BE2C (cell line): ENCODE measurements at regions not wholly inside any gene's neighbourhood (a gene's known extent, or its start where the extent isn't known, plus 50 kb on each side); places are given as distances from the start of the nearest gene placed in this dataset.

Source experiments
- DNase-seq: peaks from one replicate; pipeline ENCODE4 v3.0.0-alpha.2; 2020
- H3K27me3 ChIP-seq: fragments of 250-450 bp; sonication (Bioruptor Pico); 2 replicates; pipeline ENCODE4 v1.5.1; 2020; ENCODE audit warnings: mild to moderate bottlenecking
- H3K36me3 ChIP-seq: fragments of 250-450 bp; sonication (Bioruptor Pico); 2 replicates; pipeline ENCODE4 v1.5.1; 2020; ENCODE audit warnings: mild to moderate bottlenecking
- H3K4me1 ChIP-seq: fragments of 250-450 bp; sonication (Bioruptor Pico); 2 replicates; pipeline ENCODE4 v1.5.1; 2020
- H3K4me3 ChIP-seq: 2 replicates; pipeline ENCODE4 v1.5.1; 2011; ENCODE audit warnings: low read depth, low read length
- H3K9me3 ChIP-seq: fragments of 250-450 bp; sonication (Bioruptor Pico); 2 replicates; pipeline ENCODE4 v1.5.1; 2020
- CTCF ChIP-seq: IDR thresholded peaks from 2 replicates; pipeline ENCODE4 v1.5.1; 2012; ENCODE audit warnings: mild to moderate bottlenecking, low read depth, low read length

GRCh38 chr9:108060175-108060574 lies 570.6 kb upstream of the KLF4 start:
- no peaks in the 10 kb centered on the region for H3K9me3 ChIP-seq
- no peak for DNase-seq
- H3K4me3 ChIP-seq, result no peak overlapping the region
- H3K4me1 ChIP-seq, result peaks cover 4% of the 10 kb centered on the region; the same call in 1 of the 2 replicates
- no peaks in the 10 kb centered on the region for H3K36me3 ChIP-seq
- TF ChIP-seq CTCF, result no peak
- no peaks in the 10 kb centered on the region for H3K27me3 ChIP-seq

- Histone ChIP-seq H3K36me3 (no peaks in the 10 kb centered on the region), H3K9me3 (no peaks in the 10 kb centered on the region), H3K4me1 (peaks cover 11% of the 10 kb centered on the region), H3K27me3 (no peaks in the 10 kb centered on the region), H3K4me3 (no peak overlapping the region)
- TF ChIP-seq CTCF, result no peak
- DNase-seq, result no peak
These were observed 568.7 kb upstream of the KLF4 start for GRCh38 chr9:108058135-108058814.

GRCh38 chr9:108057421-108058134 lies 568.0 kb upstream of the KLF4 start:
- Histone ChIP-seq H3K36me3 (no peaks in the 10 kb centered on the region), H3K4me3 (no peak overlapping the region), H3K4me1 (peaks cover 11% of the 10 kb centered on the region), H3K27me3 (no peaks in the 10 kb centered on the region), H3K9me3 (no peaks in the 10 kb centered on the region)
- DNase-seq, result no peak
- no peak for TF ChIP-seq CTCF

GRCh38 chr9:108056805-108057386 lies 567.3 kb upstream of the KLF4 start:
- DNase-seq, result no peak
- no peak for TF ChIP-seq CTCF
- Histone ChIP-seq H3K4me3 (no peak overlapping the region), H3K27me3 (no peaks in the 10 kb centered on the region), H3K9me3 (no peaks in the 10 kb centered on the region), H3K36me3 (no peaks in the 10 kb centered on the region), H3K4me1 (peaks cover 11% of the 10 kb centered on the region)

GRCh38 chr9:108056084-108056804 lies 566.7 kb upstream of the KLF4 start:
- Histone ChIP-seq H3K9me3 (no peaks in the 10 kb centered on the region), H3K4me3 (no peak overlapping the region), H3K36me3 (no peaks in the 10 kb centered on the region), H3K27me3 (no peaks in the 10 kb centered on the region), H3K4me1 (peaks cover 11% of the 10 kb centered on the region)
- no peak for TF ChIP-seq CTCF
- no peak for DNase-seq
